GM12865 (cell line): ENCODE measurements at regions not wholly inside any gene's neighbourhood (a gene's known extent, or its start where the extent isn't known, plus 50 kb on each side); places are given as distances from the start of the nearest gene placed in this dataset.

Source experiments
- DNase-seq: peaks from one replicate; pipeline ENCODE4 v3.0.0; 2010; ENCODE audit warnings: low read depth
- H3K4me3 ChIP-seq: 2 replicates; pipeline ENCODE4 v1.5.1; 2011; ENCODE audit warnings: mild to moderate bottlenecking, low read depth, low read length, control low read depth
- TF ChIP-seq, protein P1 (sequence below): IDR thresholded peaks from 2 replicates; pipeline ENCODE4 v1.5.1; 2011; ENCODE audit warnings: low read length, control low read depth, low read depth, inconsistent platforms; ENCODE audit not compliant: insufficient read depth; ENCODE audit errors: missing control alignments

DNA sequence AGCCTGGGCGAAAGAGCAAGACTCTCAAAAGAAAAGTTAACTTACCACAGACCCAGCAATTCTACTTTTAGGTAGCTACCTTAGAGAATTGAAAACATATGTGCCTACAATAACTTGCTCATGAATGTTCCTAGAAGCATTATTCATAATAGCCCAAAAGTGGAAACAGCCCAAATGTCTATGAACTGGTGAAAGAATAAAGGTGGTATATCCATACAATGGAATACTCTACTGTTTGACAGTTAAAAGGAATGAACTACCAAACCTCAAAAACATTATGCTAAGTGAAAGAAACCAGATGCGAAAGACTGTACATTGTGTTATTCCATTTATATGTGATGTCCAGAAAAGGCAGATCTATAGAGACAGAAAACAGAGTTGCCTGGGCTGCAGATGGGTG is 131.4 kb downstream of the UCHL1 start:
- TF ChIP-seq, protein P1, sequence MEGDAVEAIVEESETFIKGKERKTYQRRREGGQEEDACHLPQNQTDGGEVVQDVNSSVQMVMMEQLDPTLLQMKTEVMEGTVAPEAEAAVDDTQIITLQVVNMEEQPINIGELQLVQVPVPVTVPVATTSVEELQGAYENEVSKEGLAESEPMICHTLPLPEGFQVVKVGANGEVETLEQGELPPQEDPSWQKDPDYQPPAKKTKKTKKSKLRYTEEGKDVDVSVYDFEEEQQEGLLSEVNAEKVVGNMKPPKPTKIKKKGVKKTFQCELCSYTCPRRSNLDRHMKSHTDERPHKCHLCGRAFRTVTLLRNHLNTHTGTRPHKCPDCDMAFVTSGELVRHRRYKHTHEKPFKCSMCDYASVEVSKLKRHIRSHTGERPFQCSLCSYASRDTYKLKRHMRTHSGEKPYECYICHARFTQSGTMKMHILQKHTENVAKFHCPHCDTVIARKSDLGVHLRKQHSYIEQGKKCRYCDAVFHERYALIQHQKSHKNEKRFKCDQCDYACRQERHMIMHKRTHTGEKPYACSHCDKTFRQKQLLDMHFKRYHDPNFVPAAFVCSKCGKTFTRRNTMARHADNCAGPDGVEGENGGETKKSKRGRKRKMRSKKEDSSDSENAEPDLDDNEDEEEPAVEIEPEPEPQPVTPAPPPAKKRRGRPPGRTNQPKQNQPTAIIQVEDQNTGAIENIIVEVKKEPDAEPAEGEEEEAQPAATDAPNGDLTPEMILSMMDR = no peak
- no peak overlapping the region for H3K4me3 ChIP-seq
- no peak for DNase-seq

DNA sequence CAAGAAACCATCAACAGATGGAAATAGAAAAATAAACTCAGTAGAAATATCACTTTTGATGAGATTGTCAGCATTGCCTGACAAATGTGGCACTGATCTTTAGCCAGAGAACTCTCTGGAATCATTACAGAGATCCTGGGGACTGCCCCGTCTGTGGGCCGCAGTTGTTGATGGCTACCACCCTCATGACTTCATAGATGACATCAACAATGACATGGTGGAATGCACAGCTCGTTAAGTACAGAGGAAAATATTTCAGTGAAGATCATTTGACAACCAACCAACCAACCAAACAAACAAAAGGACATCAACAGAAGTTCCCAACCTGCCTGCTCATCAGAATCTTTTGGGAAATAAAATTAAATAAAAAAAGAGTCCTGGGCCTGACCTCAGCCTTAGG is 132.6 kb downstream of the UCHL1 start:
- TF ChIP-seq, protein P1 = no peak
- H3K4me3 ChIP-seq = no peak overlapping the region
- DNase-seq = no peak

DNA sequence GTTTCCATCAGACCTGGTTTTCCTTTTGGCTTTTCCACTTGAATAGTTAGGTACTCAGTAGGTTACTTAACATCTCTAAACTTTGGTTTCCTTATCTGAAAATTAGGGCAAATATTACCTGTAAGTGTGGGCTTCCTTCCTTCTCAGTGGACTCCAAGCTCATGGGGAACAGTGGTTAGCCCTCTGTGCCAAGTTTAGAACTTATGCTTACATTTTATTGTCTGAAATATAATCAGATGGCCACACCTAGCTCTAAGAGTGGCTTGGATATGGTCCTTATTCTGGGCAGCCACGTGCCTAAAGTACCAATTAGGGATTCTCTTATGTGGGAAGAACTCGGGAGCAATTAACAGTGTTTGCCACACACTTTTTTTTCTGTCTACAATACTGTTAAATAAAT is 133.9 kb downstream of the UCHL1 start:
- no peak for DNase-seq
- TF ChIP-seq, protein P1 = no peak

DNA sequence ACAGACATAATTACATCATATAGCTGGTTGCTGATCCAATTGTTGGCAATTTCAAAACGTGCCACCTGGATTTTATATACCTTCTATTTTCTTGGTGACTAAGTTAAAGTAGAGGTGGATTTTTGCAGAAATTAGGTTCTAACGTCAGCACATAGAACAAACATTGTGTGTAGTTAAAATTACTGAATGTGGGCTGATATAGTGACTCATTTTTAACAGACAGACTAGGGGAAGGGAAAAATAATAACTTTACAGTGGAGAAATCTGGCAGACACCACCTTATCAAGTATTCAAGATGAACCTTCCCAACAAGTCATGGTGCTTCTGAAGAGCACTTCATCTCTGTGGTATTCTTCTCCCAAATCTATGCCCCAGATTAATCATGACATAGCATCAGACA is 134.5 kb downstream of the UCHL1 start:
- no peak overlapping the region for H3K4me3 ChIP-seq
- TF ChIP-seq, protein P1 = no peak
- DNase-seq = no peak

More for the DNA sequence above, 133.9 kb downstream of the UCHL1 start:
- H3K4me3 ChIP-seq = no peak overlapping the region

DNA sequence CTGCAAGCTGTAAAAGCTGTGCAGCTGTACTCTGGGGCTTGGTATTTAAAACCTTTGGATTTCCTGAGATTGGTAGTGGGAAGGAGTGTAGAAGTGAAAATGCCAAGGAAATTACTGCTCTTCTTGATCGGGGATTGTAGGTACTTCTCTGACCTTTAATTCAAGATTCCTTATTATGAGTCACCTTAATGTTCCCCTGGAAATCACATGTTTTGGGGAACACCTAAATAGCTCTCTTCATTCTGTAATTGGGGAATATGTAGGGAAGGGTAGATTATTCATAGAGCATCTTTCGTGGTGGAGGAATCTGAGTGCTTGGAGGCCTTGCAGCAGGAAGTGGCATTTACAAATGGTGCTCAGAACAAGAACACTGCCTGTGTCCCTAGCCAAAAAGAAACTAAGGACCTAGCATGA is 137.8 kb downstream of the UCHL1 start:
- H3K4me3 ChIP-seq = no peak overlapping the region
- TF ChIP-seq, protein P1 = no peak
- DNase-seq = no peak

DNA sequence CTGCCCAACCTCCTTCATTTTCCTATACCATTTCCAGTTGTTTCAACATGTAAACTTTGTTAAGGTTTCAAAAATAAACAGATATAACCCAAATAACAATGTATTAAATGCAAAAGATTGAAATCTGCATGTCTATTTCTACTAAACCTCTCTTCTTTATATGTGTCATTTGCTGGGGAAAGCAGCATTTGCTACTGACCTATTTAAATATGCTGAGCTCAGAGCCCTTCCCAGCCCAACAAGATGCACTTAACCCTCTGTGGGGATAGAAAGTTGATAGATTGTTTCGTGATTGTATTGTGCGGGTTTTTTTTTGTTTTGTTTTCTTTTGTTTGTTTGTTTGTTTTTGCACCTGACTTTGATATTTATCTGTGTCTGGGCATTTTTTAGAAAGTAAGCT is 139.5 kb downstream of the UCHL1 start:
- H3K4me3 ChIP-seq = no peak overlapping the region
- DNase-seq = no peak
- TF ChIP-seq, protein P1 = no peak

DNA sequence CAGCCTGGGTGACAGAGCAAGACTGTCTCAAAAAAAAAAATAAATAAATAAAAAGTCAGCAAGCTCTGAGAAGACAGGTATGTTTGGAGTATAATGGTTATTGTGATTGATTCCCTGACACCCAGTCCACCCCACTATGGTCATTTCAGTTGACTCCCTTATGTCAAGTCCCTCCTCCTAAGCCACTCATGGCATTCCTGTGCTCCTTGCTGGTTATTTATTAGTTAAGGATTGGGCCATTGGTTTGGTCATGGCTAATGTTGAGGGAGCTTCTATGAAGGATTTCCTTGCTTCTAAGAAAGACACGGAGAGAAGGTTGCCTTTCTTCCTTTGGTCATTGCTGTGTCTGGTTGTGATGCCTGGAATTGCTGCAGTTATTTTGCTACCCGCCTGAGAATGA is 140.1 kb downstream of the UCHL1 start:
- DNase-seq = no peak
- TF ChIP-seq, protein P1 = no peak
- no peak overlapping the region for H3K4me3 ChIP-seq
